Fibroblast of gingiva (primary cell): ENCODE measurements at regions not wholly inside any gene's neighbourhood (a gene's known extent, or its start where the extent isn't known, plus 50 kb on each side); places are given as distances from the start of the nearest gene placed in this dataset.

Experiments
- DNase-seq: peaks from one replicate; pipeline ENCODE4 v3.0.0-alpha.2; 2011; ENCODE audit warnings: low read depth

DNA sequence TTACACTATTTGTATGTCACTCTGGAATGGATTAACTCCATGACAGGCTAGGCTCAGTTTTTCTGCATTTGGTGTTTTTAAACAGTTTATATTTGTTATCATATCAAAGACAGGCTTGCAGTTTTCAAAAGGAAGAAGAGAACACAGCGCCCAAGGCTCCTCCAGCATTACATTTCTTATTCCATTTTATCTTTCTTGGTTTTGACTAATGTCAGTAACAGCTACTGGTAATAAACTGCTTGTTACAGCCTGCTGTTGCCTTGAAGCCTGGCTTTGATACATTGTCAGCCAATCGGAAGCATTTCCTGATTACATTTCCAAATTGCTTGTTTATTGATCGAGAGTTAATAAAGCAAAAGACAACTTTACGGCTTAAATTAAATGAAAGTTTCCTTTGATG, 166.0 kb upstream of the MDFIC start:
- DNase-seq: no peak

DNA sequence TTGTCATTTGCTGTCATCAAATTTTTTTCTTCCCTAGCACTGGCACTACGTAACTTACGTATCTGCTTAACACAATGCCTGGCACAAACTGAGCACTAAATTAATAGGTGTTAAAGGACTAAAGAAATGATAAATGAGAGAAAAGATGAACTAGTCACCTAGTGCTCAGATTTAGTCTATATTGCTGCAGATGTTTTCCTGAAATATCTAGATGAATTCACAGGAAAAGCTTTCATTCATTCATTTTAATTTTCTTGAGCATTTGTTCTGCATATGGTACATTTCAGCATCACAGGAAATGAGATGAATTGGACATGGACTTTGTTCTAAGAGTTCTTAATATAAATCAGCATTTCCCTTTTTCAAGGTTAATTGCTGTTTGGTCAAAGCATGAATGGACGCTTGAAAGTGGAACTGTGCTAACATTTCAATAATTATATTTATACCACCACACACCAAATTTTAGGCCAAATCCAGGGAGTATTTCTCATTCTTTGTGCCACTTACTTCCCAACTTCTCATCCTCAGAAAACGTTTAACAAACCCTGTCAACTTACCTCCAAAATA, 163.2 kb upstream of the MDFIC start:
- no peak for DNase-seq

DNA sequence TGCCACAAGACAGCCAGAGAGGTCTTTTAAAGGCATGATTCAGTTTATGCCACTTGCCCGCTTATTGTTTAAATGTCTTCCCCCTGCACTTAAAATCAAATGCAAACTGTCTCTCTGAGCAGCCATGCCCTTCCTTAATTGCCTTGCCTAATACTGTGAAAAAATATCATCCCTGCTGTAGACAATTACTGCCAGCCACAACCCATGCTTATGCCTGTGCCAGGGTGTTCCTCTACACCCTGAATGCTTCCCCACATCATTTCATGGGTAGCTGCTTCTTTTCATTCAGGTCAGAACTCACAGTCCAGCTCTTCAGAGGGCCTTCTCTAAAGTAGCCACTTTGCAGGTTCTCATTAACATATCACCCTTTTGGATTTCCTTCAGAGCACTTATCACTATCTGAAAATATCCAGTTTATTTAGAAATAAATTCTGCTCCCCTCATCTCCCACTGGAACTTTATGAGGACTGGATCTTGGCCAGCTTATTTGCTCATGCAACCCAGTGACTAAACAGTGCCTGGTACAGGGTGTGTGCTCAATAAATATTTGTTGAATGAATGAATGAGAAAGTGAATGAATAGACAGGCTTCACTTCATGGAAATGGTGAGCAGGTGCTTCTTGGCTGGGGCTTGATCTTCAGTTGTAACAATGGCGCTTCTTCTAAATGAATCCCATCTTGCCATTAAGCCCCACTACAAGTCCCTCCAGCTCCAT, 162.4 kb upstream of the MDFIC start:
- no peak for DNase-seq

DNA sequence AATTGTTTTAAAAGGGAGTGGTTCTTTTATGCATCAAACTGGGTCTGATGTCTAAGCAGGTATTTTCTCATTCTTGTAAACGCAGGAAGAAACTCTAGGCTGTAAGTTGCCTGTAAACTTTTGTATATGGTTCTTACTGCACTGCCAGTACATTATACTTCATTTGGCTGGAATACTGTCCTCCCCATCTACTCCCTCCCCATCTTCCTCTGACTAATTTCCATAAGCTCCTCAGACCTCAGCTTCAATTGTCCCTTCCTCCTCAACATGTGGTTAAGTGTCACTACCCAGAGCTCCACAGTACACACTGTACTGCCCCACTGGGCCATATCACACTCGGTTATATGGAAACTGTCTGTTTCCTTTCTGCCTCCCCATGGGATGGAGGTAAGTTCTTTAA, 161.4 kb upstream of the MDFIC start:
- no peak for DNase-seq

DNA sequence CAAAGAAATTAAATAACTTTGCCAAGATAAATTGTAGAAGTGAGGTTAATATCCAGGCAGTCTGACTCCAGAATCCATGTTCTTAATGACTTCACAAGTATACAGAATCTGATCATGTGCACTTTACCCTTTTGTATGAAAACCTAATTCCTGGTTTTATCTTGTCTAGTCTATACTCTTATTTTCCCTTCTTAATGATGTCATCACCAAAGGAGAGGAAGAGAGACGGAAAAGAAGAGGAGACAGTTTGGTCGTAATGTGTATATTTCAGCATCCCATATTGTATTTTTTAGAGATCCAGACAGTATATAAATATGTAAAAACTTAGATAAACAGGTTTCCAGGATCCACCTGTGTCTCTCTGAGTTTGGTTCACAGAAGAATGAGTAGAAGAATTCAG, 159.9 kb upstream of the MDFIC start:
- DNase-seq: no peak

DNA sequence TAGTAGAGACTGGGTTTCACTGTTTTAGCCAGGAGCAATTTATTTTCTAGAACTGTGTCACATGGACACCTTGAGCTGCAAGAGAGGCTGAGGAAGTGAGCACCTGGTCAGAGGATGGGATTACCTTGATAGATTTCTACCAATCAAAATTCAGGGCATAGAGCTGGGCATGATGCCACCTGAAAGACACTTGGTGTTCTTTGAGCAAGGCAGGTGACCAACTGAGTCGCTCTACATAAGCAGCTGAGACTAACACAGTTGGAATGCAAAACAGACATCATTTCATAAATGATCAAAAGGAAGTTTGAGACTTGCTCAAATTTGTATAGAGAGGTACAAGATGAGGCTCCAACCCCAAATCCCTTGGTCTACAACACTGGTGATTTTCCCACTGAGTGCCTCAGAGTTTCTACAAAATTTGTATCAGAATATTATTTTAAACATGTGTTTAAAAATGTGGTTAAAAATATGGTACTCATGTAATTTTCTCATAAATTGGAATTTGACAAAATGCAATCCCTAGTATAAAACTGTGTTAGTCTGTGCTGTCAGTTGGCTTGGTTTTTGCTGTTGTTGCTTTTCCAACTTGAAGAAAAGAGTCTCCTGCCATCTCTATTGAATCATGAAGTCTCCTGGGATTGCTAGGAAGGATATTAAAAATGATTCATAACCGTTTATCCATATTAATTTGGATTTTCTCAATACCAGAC, 156.4 kb upstream of the MDFIC start:
- no peak for DNase-seq

DNA sequence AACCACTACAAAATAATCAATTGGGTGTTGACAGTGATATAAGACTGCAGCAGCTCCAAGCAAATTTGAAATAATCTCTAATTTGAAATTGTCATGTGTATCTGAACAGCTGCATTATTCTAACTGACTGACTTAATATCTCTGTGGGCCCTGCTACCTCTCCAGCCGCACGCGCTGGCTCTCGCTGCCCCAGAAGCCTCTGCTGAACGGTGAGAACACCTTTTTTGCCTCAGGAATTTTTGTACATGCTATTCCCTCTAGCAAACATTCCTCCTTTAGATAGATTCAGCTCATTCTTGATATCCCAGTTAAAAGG, 155.9 kb upstream of the MDFIC start:
- no peak for DNase-seq

DNA sequence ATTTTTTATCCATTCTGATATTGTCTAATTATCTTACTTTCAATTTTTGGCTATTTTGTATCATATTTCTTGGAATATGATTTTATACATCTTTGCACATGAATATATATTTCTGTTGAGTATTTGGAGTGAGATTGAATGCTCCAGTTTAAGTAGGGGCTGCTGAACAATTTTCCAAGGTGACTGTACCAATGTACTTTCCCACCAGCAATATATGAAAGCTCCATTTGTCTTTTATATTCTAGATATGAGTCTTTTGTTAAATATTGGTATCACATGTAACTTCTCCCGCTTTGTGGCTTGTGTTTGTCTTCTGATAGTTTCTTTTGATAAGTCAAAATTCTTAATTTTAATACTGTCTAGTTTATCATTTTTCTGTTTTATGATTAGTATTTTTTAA, 144.6 kb upstream of the MDFIC start:
- no peak for DNase-seq

DNA sequence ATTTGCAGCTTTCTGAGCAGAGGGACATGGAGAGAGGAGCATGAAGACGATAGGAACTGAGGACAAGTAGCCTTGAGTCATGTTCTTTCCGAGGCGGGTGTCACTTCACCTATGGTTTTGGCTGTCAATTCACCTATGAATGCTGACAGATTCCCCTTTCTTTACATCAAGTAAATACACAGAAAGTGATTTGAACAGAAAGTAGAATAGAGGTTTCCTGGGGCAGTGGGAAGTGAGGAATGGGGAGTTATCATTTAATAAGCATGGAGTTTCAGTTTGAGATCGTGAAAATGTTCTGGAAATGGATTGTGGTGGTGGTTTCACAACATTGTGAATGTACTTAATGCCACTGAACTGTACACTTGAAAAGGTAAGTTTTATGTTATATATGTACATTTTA, 138.4 kb upstream of the MDFIC start:
- DNase-seq: no peak

DNA sequence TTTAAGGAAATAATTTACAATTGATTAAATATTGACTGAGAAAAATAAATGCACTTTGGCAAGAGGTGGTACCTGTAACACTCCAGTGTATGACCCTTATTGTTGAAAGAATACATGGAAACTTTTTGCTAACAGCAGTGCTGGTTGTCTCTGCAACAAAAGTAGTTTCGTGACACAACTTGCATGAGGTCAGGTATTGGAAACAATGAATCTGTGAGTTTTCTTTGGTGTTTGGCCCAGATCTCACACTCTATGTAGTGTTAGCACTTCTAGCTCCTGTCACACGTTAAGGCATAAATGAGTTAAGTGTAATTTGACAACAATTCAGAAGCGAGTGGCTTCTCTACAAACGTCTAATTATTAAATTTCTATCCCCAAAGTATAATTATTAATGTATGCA, 137.7 kb upstream of the MDFIC start:
- DNase-seq: no peak

DNA sequence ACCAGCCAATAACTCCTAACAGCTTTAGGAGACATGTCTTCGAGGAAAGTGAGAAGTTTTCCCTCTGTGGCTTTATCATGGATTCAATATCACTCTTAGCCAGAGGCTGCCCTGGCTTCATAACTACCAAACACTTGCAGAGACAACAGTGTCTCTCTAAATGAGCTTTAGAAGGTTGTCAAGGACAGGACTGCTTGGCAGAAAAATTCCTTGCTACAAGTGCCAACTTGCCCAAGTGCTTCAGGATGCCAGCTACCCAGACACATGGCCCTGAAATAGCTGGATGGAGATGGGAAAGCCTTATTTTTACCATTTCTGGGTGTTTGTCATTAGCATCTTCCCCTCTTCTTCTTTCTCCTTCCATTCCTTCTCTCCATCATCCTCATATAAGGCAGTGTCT, 137.1 kb upstream of the MDFIC start:
- no peak for DNase-seq

DNA sequence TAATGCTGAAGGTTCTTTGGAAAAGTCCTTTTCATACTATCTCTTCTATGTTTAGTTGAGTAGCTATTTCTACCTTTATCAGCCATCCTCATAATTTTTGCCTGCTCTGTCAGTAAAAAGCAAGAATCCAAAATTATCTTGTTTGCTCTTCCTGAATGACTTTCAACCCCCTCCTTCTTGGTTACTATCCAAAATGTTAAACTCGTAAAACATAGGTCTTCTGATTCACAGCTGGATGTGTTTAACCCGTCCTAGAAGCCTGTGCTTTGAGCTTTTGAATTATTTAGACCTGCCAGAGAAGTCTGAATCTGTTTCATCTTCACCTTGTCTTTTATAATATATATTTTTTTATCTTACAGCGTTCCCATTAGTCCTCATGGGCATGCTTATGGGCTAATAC, 136.4 kb upstream of the MDFIC start:
- DNase-seq: no peak

DNA sequence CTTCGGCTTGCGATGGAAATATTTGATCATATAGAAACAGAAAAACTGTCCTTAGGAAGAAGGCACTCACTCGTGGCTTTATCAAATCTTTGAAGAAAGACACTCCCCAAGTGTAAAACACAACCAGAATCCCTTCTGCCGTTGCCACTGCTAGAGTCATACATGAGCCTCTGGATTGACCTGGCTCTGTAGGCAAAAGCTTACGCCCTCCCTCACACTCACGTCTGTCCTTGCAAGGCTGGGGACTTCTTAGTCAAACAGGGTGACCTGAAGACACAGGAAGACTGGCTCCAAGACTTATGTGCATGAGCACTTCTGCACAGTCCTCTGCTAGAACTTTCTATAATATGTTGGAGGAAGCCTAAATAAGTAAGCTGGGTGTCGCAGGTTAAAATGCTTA, 135.4 kb upstream of the MDFIC start:
- DNase-seq: no peak

DNA sequence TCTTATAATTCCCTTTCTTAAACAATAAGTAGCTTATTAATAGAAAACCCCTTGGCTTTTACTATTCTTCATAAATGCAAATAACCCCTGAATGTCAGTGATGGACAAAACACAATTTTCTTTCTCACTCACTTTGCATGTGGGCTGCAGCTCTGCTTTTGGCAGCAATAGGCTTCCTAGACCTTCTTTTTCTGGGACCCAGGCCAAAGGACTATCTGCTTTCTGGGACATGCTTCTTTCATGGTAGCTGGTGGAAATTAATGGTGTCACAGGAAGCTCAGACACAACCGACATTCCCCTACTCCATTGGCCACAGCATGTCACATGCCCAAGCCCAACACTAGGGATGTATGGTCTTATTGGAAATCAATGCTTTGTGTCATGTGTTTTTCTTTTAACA, 134.3 kb upstream of the MDFIC start:
- no peak for DNase-seq

DNA sequence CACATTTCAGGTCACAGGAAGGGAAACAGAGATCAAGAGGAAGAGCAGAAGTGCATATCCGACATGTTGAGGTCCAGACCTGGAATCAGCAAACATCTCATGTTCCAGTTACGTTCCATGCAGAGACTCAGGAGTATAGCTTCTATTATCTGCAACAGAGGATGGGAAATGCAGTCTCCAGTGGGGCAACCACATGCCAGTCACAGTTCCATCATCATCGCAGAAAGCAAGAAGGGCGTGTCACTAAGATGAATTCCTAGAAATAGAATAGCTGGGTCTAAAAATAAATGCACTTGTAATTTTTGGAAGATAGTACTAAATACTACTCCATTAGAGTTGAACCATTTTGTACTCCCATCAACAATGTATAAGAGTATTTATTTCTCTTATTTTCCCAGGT, 133.2 kb upstream of the MDFIC start:
- DNase-seq: no peak

DNA sequence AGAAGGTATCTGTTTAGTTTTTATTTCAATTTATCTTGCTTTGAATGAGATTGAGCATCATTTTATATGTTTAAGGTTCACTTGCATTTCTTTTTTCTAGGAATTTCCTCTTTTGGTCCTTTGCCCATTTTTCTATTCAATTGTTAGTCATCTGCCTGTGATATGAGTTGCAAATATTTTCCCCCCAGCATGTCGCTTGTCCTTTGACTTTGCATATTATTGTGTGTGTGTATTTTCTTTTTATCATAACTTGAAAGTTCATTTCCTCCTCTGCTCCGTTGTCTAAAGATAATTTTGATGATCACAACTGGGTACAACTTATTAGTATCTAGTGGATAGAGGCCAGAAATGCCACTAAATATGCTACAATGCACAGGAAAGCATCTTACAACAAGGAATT, 132.7 kb upstream of the MDFIC start:
- DNase-seq: peak; percentile 5

DNA sequence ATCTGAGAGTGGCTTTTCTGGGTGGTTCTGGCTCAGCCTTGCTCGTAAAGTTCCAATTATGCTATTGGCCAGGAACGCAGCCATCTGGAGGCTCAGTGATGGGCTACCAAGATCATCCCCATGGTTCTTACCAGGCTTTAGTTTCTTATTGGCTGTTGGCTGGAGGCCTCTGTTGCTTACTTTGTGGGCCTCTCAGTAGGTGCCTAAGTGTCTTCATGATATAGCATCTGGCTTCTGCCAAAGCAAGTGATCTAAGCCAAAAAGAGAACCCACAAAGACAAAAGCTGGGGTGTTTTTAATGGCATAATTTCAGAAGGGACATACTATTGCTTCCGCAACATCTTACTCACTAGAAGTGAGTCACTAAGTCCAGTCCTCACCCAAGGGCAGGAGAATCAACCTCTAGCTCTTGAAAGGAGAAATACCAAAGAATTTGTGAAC, 132.0 kb upstream of the MDFIC start:
- DNase-seq: peak; percentile 71

DNA sequence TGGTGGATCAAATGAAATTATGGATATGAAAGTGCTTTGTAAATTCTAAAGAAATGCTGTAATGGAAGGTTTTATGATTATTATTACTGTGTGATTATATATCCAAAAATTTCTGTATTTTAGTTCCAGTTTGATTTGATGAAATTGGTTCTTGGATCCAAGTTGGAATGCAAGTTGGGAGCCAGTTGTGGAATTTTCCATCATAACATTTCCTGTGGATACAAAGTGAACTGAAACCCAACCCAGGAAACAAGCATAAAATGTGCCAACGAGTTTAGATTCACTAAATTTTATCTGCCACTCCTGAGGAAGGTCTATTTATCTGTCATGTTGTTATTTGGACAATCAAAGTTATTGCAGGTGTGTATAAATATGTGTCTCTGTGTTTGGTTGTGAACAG, 131.4 kb upstream of the MDFIC start:
- peak; percentile 23 for DNase-seq

DNA sequence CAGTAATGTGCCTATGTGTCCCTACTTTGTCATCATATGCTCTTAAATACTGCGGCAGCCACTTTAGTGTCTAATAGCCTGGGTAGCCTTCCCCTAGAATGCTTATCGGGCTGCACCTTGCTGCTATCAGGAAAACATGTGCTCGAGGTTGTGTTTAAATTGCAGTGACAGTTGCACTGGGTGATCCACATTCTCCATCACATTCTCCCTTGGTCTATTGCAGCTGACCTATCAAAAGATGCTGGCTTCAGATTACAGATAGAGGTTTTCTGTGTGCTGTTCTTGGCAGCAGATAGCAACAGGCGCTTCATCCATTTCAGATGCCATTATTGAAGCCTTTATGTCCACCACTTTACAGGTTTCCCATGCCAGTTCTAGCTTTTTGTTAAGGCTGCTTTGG, 130.1 kb upstream of the MDFIC start:
- peak; percentile 1 for DNase-seq

DNA sequence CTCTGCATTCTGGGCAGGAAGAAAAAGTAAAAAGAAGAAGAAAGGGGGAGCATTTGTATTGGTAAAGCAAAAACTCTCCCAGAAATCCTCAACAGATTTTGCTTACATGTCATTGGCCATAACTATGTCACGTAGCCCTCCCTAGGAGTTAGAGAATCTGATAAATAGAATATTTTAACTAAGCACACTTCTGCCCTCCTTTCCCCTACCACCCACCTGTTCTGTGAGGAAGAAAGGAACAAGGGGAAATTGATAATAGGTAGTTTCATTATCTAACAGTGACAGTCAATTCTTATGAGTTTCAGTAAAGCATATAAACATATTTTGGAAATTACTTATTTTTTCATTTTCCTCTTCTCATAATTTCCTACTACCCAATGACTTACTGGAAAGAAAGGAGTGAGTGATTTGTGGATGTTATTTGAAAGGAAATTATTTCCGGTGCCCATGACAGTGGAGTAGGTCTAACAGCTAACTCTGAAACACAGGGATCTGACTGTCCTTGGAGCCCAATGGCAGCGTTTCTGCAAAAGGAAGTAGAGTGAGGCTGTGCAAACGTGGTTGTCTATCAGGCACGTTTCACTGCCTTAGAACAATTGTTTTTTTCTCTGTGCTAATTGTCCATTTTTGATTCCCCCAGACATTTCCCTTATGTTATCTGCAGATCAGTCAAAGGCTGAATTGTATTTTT, 128.6 kb upstream of the MDFIC start:
- no peak for DNase-seq

DNA sequence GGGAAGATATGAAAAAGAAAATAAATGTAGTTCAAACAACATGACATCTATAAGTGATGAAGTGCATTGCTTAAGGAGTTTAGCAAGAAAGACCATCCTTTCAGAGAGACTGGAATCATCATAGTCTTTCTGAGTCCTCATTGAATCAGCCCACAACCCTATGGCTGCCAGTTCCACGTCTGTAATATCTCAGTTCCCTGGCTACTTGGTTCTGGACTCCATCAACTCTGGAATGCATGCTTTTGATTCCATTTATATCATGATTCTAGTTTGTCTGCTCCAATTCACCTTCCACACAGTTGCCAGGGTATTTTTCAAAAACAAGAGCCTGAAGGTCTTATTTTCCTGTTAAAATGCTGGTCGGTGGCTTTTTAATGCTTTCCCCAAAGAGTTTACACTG, 126.4 kb upstream of the MDFIC start:
- no peak for DNase-seq

DNA sequence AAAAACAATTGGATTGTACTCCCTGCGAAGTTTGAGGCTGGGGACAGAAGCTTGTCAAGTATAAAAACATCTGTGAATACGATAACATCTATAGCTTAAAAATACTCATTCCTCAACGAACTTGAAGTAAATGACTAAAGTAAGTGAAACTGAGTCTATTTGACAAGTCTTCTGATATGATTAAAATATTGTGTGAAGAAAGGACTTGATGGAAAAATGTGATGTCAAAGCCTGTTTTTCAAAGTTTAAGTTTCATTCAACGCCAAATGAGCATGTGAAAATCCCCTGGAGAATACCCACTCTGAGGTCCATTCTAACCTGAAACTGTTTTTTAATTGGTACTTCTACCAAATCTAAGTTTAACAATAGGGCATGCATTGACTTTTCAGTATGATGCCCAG, 122.3 kb upstream of the MDFIC start:
- no peak for DNase-seq

DNA sequence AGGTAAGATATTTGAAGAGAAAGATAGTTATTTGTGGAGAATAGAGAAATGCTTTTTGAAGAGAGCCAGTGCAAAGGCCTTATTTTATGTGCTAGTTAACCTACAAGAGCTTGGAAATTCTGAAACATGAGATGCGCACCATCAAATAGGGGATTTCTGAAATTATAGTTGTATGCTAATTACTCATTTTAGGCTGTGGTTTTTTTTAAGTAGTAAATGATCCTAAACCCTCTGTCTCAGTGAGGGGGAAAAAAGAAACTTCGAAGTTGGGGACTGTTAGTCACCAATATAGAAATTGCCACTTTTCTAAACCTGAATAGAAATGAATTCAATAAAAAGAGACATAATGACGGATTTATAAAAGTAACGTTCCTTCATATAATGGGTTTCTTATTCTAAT, 119.3 kb upstream of the MDFIC start:
- no peak for DNase-seq
